GM23248 (cell line): ENCODE measurements at regions not wholly inside any gene's neighbourhood (a gene's known extent, or its start where the extent isn't known, plus 50 kb on each side); places are given as distances from the start of the nearest gene placed in this dataset.

Source experiments
- DNase-seq: peaks from one replicate; pipeline ENCODE4 v3.0.0-alpha.2; 2015
- H2AFZ ChIP-seq: fragments of 200-600 bp; sonication (generic); 2 replicates; pipeline ENCODE4 v1.6.1; 2016; ENCODE audit warnings: antibody characterized with exemption
- H3F3A ChIP-seq: fragments of 200-600 bp; sonication (generic); 2 replicates; pipeline ENCODE4 v1.6.1; 2016; ENCODE audit warnings: mild to moderate bottlenecking, antibody characterized with exemption, mixed run types; ENCODE audit not compliant: insufficient read depth
- H3K27ac ChIP-seq: fragments of 200-600 bp; sonication (generic); 2 replicates; pipeline ENCODE4 v1.5.1; 2016; ENCODE audit warnings: mild to moderate bottlenecking
- H3K27me3 ChIP-seq: fragments of 200-600 bp; sonication (generic); replicated peaks from 2 replicates; pipeline ENCODE4 v1.6.1; 2016; ENCODE audit warnings: mild to moderate bottlenecking; ENCODE audit not compliant: insufficient read depth
- H3K36me3 ChIP-seq: fragments of 200-600 bp; sonication (generic); 2 replicates; pipeline ENCODE4 v1.6.1; 2016; ENCODE audit warnings: low read depth, mild to moderate bottlenecking
- H3K4me1 ChIP-seq: fragments of 200-600 bp; sonication (generic); 2 replicates; pipeline ENCODE4 v1.6.1; 2016; ENCODE audit warnings: mild to moderate bottlenecking; ENCODE audit not compliant: insufficient read depth
- H3K4me2 ChIP-seq: fragments of 200-600 bp; sonication (generic); one replicate; pipeline ENCODE4 v1.6.1; 2016; ENCODE audit warnings: mild to moderate bottlenecking; ENCODE audit not compliant: unreplicated experiment
- H3K4me3 ChIP-seq: fragments of 200-600 bp; sonication (generic); 2 replicates; pipeline ENCODE4 v1.5.1; 2016; ENCODE audit warnings: mild to moderate bottlenecking
- H3K79me2 ChIP-seq: fragments of 200-600 bp; sonication (generic); 2 replicates; pipeline ENCODE4 v1.6.1; 2016; ENCODE audit warnings: mild to moderate bottlenecking; ENCODE audit not compliant: insufficient read depth
- H3K9ac ChIP-seq: fragments of 200-600 bp; sonication (generic); 2 replicates; pipeline ENCODE4 v1.6.1; 2016; ENCODE audit warnings: mild to moderate bottlenecking
- H3K9me2 ChIP-seq: fragments of 200-600 bp; sonication (generic); 2 replicates; pipeline ENCODE4 v1.6.1; 2016; ENCODE audit warnings: mixed run types, mild to moderate bottlenecking, moderate library complexity; ENCODE audit not compliant: insufficient read depth
- H3K9me3 ChIP-seq: fragments of 200-600 bp; sonication (generic); one replicate; pipeline ENCODE4 v1.6.1; 2017; ENCODE audit warnings: low read depth
- H4K20me1 ChIP-seq: fragments of 200-600 bp; sonication (generic); 2 replicates; pipeline ENCODE4 v1.6.0; 2016; ENCODE audit not compliant: insufficient read depth
- EZH2 ChIP-seq: fragments of 200-600 bp; sonication (generic); IDR thresholded peaks from 2 replicates; pipeline ENCODE4 v1.6.1; 2018; ENCODE audit warnings: antibody characterized with exemption, mild to moderate bottlenecking; ENCODE audit not compliant: insufficient read depth, poor library complexity, severe bottlenecking
- EZH2phosphoT487 ChIP-seq: fragments of 200-600 bp; sonication (generic); IDR thresholded peaks from 2 replicates; pipeline ENCODE4 v1.6.1; 2018; ENCODE audit warnings: antibody characterized with exemption, moderate library complexity, mild to moderate bottlenecking, low read depth; ENCODE audit not compliant: insufficient read depth
- WGBS, 2 experiments: methylation state at CpG; one replicate each; pipeline ENCODE4 v1.1.6; 2015 to 2017; ENCODE audit warnings: low lambda C conversion rate in 2 of 2, low coverage in 1 of 2; ENCODE audit errors: missing lambda C conversion rate in 2 of 2; 5-methylcytosine and 5-hydroxymethylcytosine counted together
- in situ Hi-C: fragments of 300-500 bp; cut with MboI; formaldehyde crosslinking; loops from 2 replicates; pipeline ENCODE4 v1.15.0; 2020

DNA sequence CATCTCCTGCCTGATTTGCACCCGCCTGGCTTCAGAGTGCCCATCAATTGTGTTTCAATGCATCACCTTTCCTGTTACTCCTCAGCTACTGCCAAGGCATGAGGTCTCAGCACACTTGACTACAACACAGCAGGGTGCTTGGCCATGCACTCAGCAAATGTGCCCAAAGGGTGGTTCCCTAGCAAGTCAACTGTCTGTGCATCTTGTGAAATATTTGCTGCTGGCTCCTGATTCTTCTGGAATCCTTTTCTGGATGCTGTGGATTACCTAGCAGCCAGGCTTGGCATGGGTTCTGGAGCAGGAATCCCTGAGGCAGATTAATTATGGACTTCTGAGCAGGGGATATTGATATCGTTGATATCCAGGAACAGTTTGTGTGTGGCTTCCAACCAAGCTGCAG lies 662.6 kb upstream of the MGMT start:
- no peak for TF ChIP-seq EZH2
- no peak for TF ChIP-seq EZH2phosphoT487
- in situ Hi-C loops, result no loop called here

DNA sequence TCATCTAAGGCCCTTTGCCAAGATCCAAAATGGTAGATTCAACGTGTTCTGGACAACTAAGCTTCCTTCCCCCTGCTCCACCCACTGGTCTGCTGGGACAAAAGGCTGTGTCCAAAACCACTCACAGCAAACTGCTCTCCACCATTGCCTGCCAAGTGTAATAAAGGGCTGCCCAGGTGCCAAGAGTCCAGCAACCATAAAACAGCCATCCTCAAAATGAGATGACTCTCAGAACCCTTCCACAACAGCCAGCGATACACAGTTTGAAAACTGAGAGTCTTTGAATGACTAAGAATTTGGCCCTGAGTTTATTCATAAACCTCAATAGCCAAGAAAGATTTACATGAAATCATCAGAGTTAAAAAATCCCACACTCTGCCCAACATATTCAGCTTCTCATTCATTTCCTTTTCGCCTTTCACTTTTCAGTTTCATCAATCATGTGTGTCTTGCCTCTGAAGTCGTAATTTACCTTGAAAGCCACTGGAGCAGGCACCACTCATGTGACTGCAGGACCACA lies 658.1 kb upstream of the MGMT start:
- in situ Hi-C loops, result no loop called here
- H3K4me1 ChIP-seq, result no peaks in the 10 kb centered on the region
- H3K9me3 ChIP-seq, result no peaks in the 10 kb centered on the region
- no peak overlapping the region for H3K9ac ChIP-seq
- no peak overlapping the region for H3K4me3 ChIP-seq
- H3K27ac ChIP-seq, result no peak overlapping the region
- WGBS, 2 experiments, result 1 to 2% methylated on average over 4 of the region's 4 CpGs
- no peaks in the 10 kb centered on the region for H4K20me1 ChIP-seq
- H2AFZ ChIP-seq, result no peak overlapping the region
- no peaks in the 10 kb centered on the region for H3K79me2 ChIP-seq
- H3F3A ChIP-seq, result no peaks in the 10 kb centered on the region
- TF ChIP-seq EZH2 (no peak), EZH2phosphoT487 (no peak)
- no peaks in the 10 kb centered on the region for H3K36me3 ChIP-seq
- no peak overlapping the region for H3K4me2 ChIP-seq
- H3K27me3 ChIP-seq, result no peaks in the 10 kb centered on the region
- no peak for DNase-seq
- H3K9me2 ChIP-seq, result no peaks in the 10 kb centered on the region

More for the DNA sequence above, 662.6 kb upstream of the MGMT start:
- H3K4me1 ChIP-seq, result no peaks in the 10 kb centered on the region
- no peaks in the 10 kb centered on the region for H3F3A ChIP-seq
- DNase-seq, result no peak
- H3K79me2 ChIP-seq, result no peaks in the 10 kb centered on the region
- no peaks in the 10 kb centered on the region for H3K36me3 ChIP-seq
- no peaks in the 10 kb centered on the region for H4K20me1 ChIP-seq
- no peaks in the 10 kb centered on the region for H3K27me3 ChIP-seq
- no peak overlapping the region for H2AFZ ChIP-seq
- H3K4me3 ChIP-seq, result no peak overlapping the region
- H3K9me3 ChIP-seq, result no peaks in the 10 kb centered on the region
- H3K9ac ChIP-seq, result no peak overlapping the region
- 0 to 13% methylated on average over 2 of the region's 2 CpGs for WGBS, 2 experiments
- no peaks in the 10 kb centered on the region for H3K9me2 ChIP-seq
- no peak overlapping the region for H3K27ac ChIP-seq
- H3K4me2 ChIP-seq, result no peak overlapping the region

GRCh38 chr10:128811511-128811910 lies 655.5 kb upstream of the MGMT start:
- H3K4me1 ChIP-seq, result no peaks in the 10 kb centered on the region
- in situ Hi-C loops, result no loop called here

DNA sequence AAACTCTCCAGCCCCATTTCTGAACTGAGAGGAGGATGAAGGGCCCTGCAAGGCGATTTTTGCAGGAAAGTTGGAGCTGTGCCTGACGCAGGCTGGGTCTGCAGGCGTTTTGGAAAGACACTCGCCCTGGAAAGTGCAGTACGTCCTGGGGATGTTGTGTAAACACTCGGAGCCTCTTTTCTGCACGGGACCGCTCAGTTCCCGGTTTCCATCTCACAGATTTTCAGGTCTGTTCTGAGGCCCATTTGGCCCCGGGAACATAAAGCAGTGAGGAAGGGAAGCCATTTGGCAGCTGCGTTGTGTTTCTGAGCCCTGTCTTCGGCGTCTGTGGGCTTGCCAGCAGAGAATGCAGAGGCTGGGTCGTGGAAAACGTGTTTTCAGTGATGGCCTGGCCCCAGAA lies 655.0 kb upstream of the MGMT start:
- H3K4me1 ChIP-seq, result no peaks in the 10 kb centered on the region
- H3K9me2 ChIP-seq, result no peaks in the 10 kb centered on the region
- H2AFZ ChIP-seq, result no peak overlapping the region
- H3K9ac ChIP-seq, result no peak overlapping the region
- H3K79me2 ChIP-seq, result no peaks in the 10 kb centered on the region
- WGBS, 2 experiments, result 2 to 5% methylated on average over 15 of the region's 15 CpGs
- no peaks in the 10 kb centered on the region for H3F3A ChIP-seq
- H3K4me3 ChIP-seq, result no peak overlapping the region
- no peaks in the 10 kb centered on the region for H3K36me3 ChIP-seq
- no peak for DNase-seq
- in situ Hi-C loops, result no loop called here
- H3K27ac ChIP-seq, result no peak overlapping the region
- no peak for TF ChIP-seq EZH2phosphoT487
- no peak for TF ChIP-seq EZH2
- H4K20me1 ChIP-seq, result no peaks in the 10 kb centered on the region
- H3K4me2 ChIP-seq, result no peak overlapping the region
- no peaks in the 10 kb centered on the region for H3K27me3 ChIP-seq
- H3K9me3 ChIP-seq, result no peaks in the 10 kb centered on the region

More at GRCh38 chr10:128811511-128811910, 655.5 kb upstream of the MGMT start:
- no peaks in the 10 kb centered on the region for H3K27me3 ChIP-seq
- H2AFZ ChIP-seq, result no peak overlapping the region
- TF ChIP-seq EZH2phosphoT487 (no peak), EZH2 (no peak)
- H4K20me1 ChIP-seq, result no peaks in the 10 kb centered on the region
- no peaks in the 10 kb centered on the region for H3K9me2 ChIP-seq
- no peak overlapping the region for H3K4me2 ChIP-seq
- no peak overlapping the region for H3K27ac ChIP-seq
- no peak overlapping the region for H3K4me3 ChIP-seq
- 20 to 22% methylated on average over 10 of the region's 10 CpGs for WGBS, 2 experiments
- H3K36me3 ChIP-seq, result no peaks in the 10 kb centered on the region
- H3K9ac ChIP-seq, result no peak overlapping the region
- no peaks in the 10 kb centered on the region for H3F3A ChIP-seq
- H3K79me2 ChIP-seq, result no peaks in the 10 kb centered on the region
- H3K9me3 ChIP-seq, result no peaks in the 10 kb centered on the region
- DNase-seq, result no peak

GRCh38 chr10:128813574-128813973 lies 653.5 kb upstream of the MGMT start:
- Histone ChIP-seq H3K27me3 (no peaks in the 10 kb centered on the region), H3K9ac (no peak overlapping the region), H3K4me1 (no peaks in the 10 kb centered on the region), H3K4me3 (no peak overlapping the region), H3K9me3 (no peaks in the 10 kb centered on the region), H3K27ac (no peak overlapping the region), H3K9me2 (no peaks in the 10 kb centered on the region), H3K4me2 (no peak overlapping the region), H4K20me1 (no peaks in the 10 kb centered on the region), H3K79me2 (no peaks in the 10 kb centered on the region), H3F3A (no peaks in the 10 kb centered on the region), H2AFZ (no peak overlapping the region), H3K36me3 (no peaks in the 10 kb centered on the region)
- in situ Hi-C loops, result no loop called here
- 45 to 50% methylated on average over 3 of the region's 3 CpGs for WGBS, 2 experiments
- DNase-seq, result no peak
- TF ChIP-seq EZH2phosphoT487 (no peak), EZH2 (no peak)
